ENCODE measurements at regions not wholly inside any gene's neighbourhood (a gene's known extent, or its start where the extent isn't known, plus 50 kb on each side); places are given as distances from the start of the nearest gene placed in this dataset.
A peak's percentile ranks its signal among the peaks of the same experiment; 100 is the strongest.

- DNase-seq: no peak
Measured at GRCh38 chr3:124249038-124249437, 257.1 kb upstream of the ROPN1 start.

- no peak for DNase-seq
Measured at GRCh38 chr3:124250053-124250452, 258.1 kb upstream of the ROPN1 start.

- DNase-seq: no peak
Measured at GRCh38 chr3:124256156-124256555, 264.2 kb upstream of the ROPN1 start.

GRCh38 chr3:124256599-124256998, 264.7 kb upstream of the ROPN1 start:
- no peak for DNase-seq

- DNase-seq: no peak
Measured at GRCh38 chr3:124257336-124257864, 265.5 kb upstream of the ROPN1 start.

- DNase-seq: no peak
Measured at GRCh38 chr3:124258057-124258500, 266.2 kb upstream of the ROPN1 start.

GRCh38 chr3:124260206-124260915, 268.4 kb upstream of the ROPN1 start:
- DNase-seq: no peak

- DNase-seq: no peak
Measured at GRCh38 chr3:124261306-124261705, 269.4 kb upstream of the ROPN1 start.

GRCh38 chr3:124263168-124263567, 271.2 kb upstream of the ROPN1 start:
- no peak for DNase-seq

GRCh38 chr3:124264346-124264745, 272.4 kb upstream of the ROPN1 start:
- no peak for DNase-seq

- DNase-seq: peak; percentile 76
Measured at GRCh38 chr3:124266487-124266886, 274.6 kb upstream of the ROPN1 start.

GRCh38 chr3:124267406-124267805, 275.5 kb upstream of the ROPN1 start:
- no peak for DNase-seq

- DNase-seq: no peak
Measured at GRCh38 chr3:124268355-124268754, 276.4 kb upstream of the ROPN1 start.

- DNase-seq: no peak
Measured at GRCh38 chr3:124269619-124270018, 277.7 kb upstream of the ROPN1 start.

GRCh38 chr3:124272605-124273151, 280.8 kb upstream of the ROPN1 start:
- no peak for DNase-seq

GRCh38 chr3:124273651-124274050, 281.7 kb upstream of the ROPN1 start:
- no peak for DNase-seq

- DNase-seq: no peak
Measured at GRCh38 chr3:124274051-124274450, 282.1 kb upstream of the ROPN1 start.

GRCh38 chr3:124275412-124275811, 283.5 kb upstream of the ROPN1 start:
- DNase-seq: no peak

- no peak for DNase-seq
Measured at GRCh38 chr3:124276133-124276532, 284.2 kb upstream of the ROPN1 start.

- DNase-seq: no peak
Measured at GRCh38 chr3:124276539-124277143, 284.7 kb upstream of the ROPN1 start.

GRCh38 chr3:124277144-124277890, 285.4 kb upstream of the ROPN1 start:
- DNase-seq: no peak

- peak; percentile 7 for DNase-seq
Measured at GRCh38 chr3:124281453-124282316, 289.8 kb upstream of the ROPN1 start.
